ENCODE measurements at regions not wholly inside any gene's neighbourhood (a gene's known extent, or its start where the extent isn't known, plus 50 kb on each side); places are given as distances from the start of the nearest gene placed in this dataset.
"Not testable (repeated sequence)": the region's sequence is repeated elsewhere in the genome, so short reads cannot be mapped to it uniquely, and the experiment has no call there.

GRCh38 chr12:41992692-41993215, 151.9 kb downstream of the GXYLT1 start:
- Histone ChIP-seq H3K27me3 (ENCODE audit: low read depth) (no peaks in the 10 kb centered on the region), H3K9me3 (replicated peaks) (peaks cover 11% of the 10 kb centered on the region), H3K27ac (replicated peaks) (no peak overlapping the region), H3K36me3 (no peaks in the 10 kb centered on the region), H3K4me3 (no peak overlapping the region), H3K4me1 (no peaks in the 10 kb centered on the region)
- no peak for DNase-seq
- intact Hi-C loops (cut with micrococcal nuclease) = no loop called here
- no peak for TF ChIP-seq CTCF (IDR thresholded peaks at IDR 0.05; ENCODE audit: borderline replicate concordance)

DNA sequence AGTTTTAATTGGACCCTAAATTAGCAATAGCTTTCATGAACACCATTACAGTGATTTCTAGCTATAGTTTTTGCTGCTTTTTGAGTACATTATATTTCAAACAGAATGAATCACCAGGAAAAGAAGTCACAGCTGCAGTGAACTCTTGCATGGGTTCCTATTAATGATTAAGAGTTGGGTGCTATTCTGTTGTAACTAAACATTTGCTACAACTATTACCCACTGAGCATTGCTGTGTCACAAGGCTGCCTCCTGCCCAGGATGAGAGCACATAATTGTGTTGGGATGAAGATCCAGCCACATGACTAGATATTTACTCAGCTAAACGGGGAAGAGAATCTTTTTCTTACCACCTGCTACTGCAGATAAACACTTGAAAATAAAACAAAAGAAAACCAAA, 152.7 kb downstream of the GXYLT1 start:
- DNase-seq = no peak
- intact Hi-C loops (cut with micrococcal nuclease) = no loop called here
- Histone ChIP-seq H3K9me3 (replicated peaks) (peaks cover 11% of the 10 kb centered on the region), H3K36me3 (no peaks in the 10 kb centered on the region), H3K4me3 (no peak overlapping the region), H3K4me1 (no peaks in the 10 kb centered on the region), H3K27me3 (ENCODE audit: low read depth) (no peaks in the 10 kb centered on the region), H3K27ac (replicated peaks) (no peak overlapping the region)
- TF ChIP-seq CTCF (IDR thresholded peaks at IDR 0.05; ENCODE audit: borderline replicate concordance) = no peak

DNA sequence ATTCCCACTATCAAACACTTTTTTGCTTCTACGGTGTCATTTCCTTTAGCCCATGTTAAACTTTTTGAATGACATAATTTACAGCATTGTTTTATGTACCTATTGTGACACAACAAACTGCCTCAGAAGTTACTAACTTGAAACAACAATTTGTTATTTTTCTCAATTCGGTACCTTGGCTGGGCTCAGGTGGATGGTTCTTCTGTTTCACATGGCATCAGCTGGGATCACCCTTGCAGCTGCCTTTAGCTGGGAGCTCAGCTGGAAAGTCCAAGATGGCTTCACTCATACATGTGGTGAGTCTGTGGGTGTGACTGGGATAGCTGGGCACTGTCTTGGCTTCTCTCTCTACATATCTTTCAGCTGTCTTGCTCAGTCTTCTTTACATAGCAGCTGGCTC, 156.0 kb downstream of the GXYLT1 start:
- Histone ChIP-seq H3K4me1 (no peaks in the 10 kb centered on the region), H3K36me3 (no peaks in the 10 kb centered on the region), H3K27me3 (ENCODE audit: low read depth) (no peaks in the 10 kb centered on the region), H3K9me3 (replicated peaks) (peaks cover 16% of the 10 kb centered on the region), H3K4me3 (no peak overlapping the region), H3K27ac (replicated peaks) (no peak overlapping the region)
- no peak for DNase-seq
- intact Hi-C loops (cut with micrococcal nuclease) = no loop called here
- TF ChIP-seq CTCF (IDR thresholded peaks at IDR 0.05; ENCODE audit: borderline replicate concordance) = no peak

GRCh38 chr12:41986513-41986912, 158.2 kb downstream of the GXYLT1 start:
- H3K9me3 ChIP-seq (replicated peaks) = peaks cover 16% of the 10 kb centered on the region
- intact Hi-C loops (cut with micrococcal nuclease); H3K36me3 ChIP-seq; H3K27ac ChIP-seq (replicated peaks); H3K27me3 ChIP-seq (ENCODE audit: low read depth); H3K4me3 ChIP-seq; H3K4me1 ChIP-seq; DNase-seq: not testable (repeated sequence)

- DNase-seq = no peak
- Histone ChIP-seq H3K4me3 (no peak overlapping the region), H3K27me3 (ENCODE audit: low read depth) (no peaks in the 10 kb centered on the region), H3K9me3 (replicated peaks) (peaks cover 10% of the 10 kb centered on the region), H3K36me3 (no peaks in the 10 kb centered on the region), H3K4me1 (no peaks in the 10 kb centered on the region), H3K27ac (replicated peaks) (no peak overlapping the region)
- no peak for TF ChIP-seq CTCF (IDR thresholded peaks at IDR 0.05; ENCODE audit: borderline replicate concordance)
- intact Hi-C loops (cut with micrococcal nuclease) = no loop called here
These were observed 160.8 kb downstream of the GXYLT1 start for GRCh38 chr12:41983856-41984255.

GRCh38 chr12:41983394-41983793, 161.3 kb downstream of the GXYLT1 start:
- Histone ChIP-seq H3K4me3 (no peak overlapping the region), H3K27ac (replicated peaks) (no peak overlapping the region), H3K9me3 (replicated peaks) (peaks cover 5% of the 10 kb centered on the region), H3K4me1 (no peaks in the 10 kb centered on the region), H3K36me3 (no peaks in the 10 kb centered on the region), H3K27me3 (ENCODE audit: low read depth) (no peaks in the 10 kb centered on the region)
- no peak for DNase-seq
- TF ChIP-seq CTCF (IDR thresholded peaks at IDR 0.05; ENCODE audit: borderline replicate concordance) = no peak
- intact Hi-C loops (cut with micrococcal nuclease) = no loop called here
